Caco-2 (cell line): ENCODE measurements at regions not wholly inside any gene's neighbourhood (a gene's known extent, or its start where the extent isn't known, plus 50 kb on each side); places are given as distances from the start of the nearest gene placed in this dataset.

Experiments
- BruUV-seq: library from RNA; stranded (reverse); fragments of 400-500 nt; replicated peaks from 2 replicates; lab custom pipeline; 2021; lab: Mats Ljungman, UMichigan
- CTCF ChIA-PET: fragments of 300-600 bp; sonication (Branson Sonifier 250); formaldehyde crosslinking; loops from one replicate; lab custom pipeline; 2022; ENCODE audit warnings: antibody characterized with exemption; lab: Charles Lee
- POLR2A ChIA-PET: fragments of 300-600 bp; sonication (Branson Sonifier 250); formaldehyde crosslinking; loops from one replicate; lab custom pipeline; 2022; ENCODE audit warnings: antibody characterized with exemption; lab: Charles Lee
- DNase-seq, 2 experiments: peaks; one replicate each; pipeline versions ENCODE4 v3.0.0 to v3.0.0-alpha.2; 2020 to 2022
- H3K27me3 ChIP-seq: replicated peaks from 2 replicates; pipeline ENCODE4 v1.6.0; 2011; ENCODE audit warnings: low read length; ENCODE audit not compliant: control insufficient read depth, insufficient read depth
- H3K36me3 ChIP-seq: 2 replicates; pipeline ENCODE4 v1.5.1; 2011; ENCODE audit warnings: low read length; ENCODE audit not compliant: control insufficient read depth, insufficient read depth
- H3K4me1 ChIP-seq: fragments of 250-450 bp; sonication (Bioruptor Pico); 2 replicates; pipeline ENCODE4 v1.5.1; 2020; ENCODE audit warnings: mild to moderate bottlenecking
- H3K4me3 ChIP-seq: 2 replicates; pipeline ENCODE4 v1.5.1; 2011; ENCODE audit warnings: low read depth, mild to moderate bottlenecking, control low read depth, low read length
- H3K9me3 ChIP-seq: fragments of 250-450 bp; sonication (Bioruptor Pico); 2 replicates; pipeline ENCODE4 v1.5.1; 2020; ENCODE audit warnings: mild to moderate bottlenecking, moderate library complexity
- H3K27ac Mint-ChIP-seq: one replicate; pipeline ENCODE4 v1.8.0; 2022; ENCODE audit warnings: mixed read lengths; ENCODE audit not compliant: unreplicated experiment
- H3K27me3 Mint-ChIP-seq: one replicate; pipeline ENCODE4 v1.8.0; 2022; ENCODE audit warnings: mixed read lengths; ENCODE audit not compliant: insufficient read depth, unreplicated experiment
- H3K36me3 Mint-ChIP-seq: one replicate; pipeline ENCODE4 v1.8.0; 2022; ENCODE audit warnings: mild to moderate bottlenecking, mixed read lengths; ENCODE audit not compliant: insufficient read depth, unreplicated experiment
- H3K4me1 Mint-ChIP-seq: one replicate; pipeline ENCODE4 v1.8.0; 2022; ENCODE audit warnings: low read depth, mixed read lengths; ENCODE audit not compliant: unreplicated experiment
- H3K4me3 Mint-ChIP-seq: one replicate; pipeline ENCODE4 v1.8.0; 2022; ENCODE audit warnings: mild to moderate bottlenecking, moderate library complexity, mixed read lengths; ENCODE audit not compliant: unreplicated experiment
- H3K9me3 Mint-ChIP-seq: one replicate; pipeline ENCODE4 v1.8.0; 2022; ENCODE audit warnings: mixed read lengths; ENCODE audit not compliant: unreplicated experiment
- CTCF ChIP-seq, 2 experiments: fragments of 200-600 bp in 1 of 2; IDR thresholded peaks; 1 replicate in 1 of 2; 2 replicates in 1 of 2; pipeline versions ENCODE4 v1.5.1 to v1.8.0; 2011 to 2022; ENCODE audit warnings: antibody characterized with exemption in 1 of 2, control low read depth in 1 of 2, inconsistent platforms in 1 of 2, low read depth in 1 of 2, low read length in 1 of 2, mild to moderate bottlenecking in 1 of 2, moderate library complexity in 1 of 2; ENCODE audit not compliant: insufficient read depth in 1 of 2, severe bottlenecking in 1 of 2, unreplicated experiment in 1 of 2
- intact Hi-C: fragments of 100-400 bp; cut with micrococcal nuclease; formaldehyde crosslinking; loops from one replicate; pipeline ENCODE4 v1.10.0; 2022; ENCODE audit not compliant: unreplicated experiment

GRCh38 chr5:174186096-174186695, 140.7 kb downstream of the NSG2 start:
- H3K4me3 Mint-ChIP-seq: no peak overlapping the region
- H3K27me3 ChIP-seq: no peaks in the 10 kb centered on the region
- no peaks in the 10 kb centered on the region for H3K9me3 Mint-ChIP-seq
- peaks cover 3% of the 10 kb centered on the region; the same call in 1 of the 2 replicates for H3K4me1 ChIP-seq
- no peak overlapping the region for H3K27ac Mint-ChIP-seq
- POLR2A ChIA-PET: no interaction called here
- H3K9me3 ChIP-seq: no peaks in the 10 kb centered on the region
- H3K27me3 Mint-ChIP-seq: peaks cover 28% of the 10 kb centered on the region
- no peak for TF ChIP-seq CTCF (IDR thresholded peaks at IDR 0.05; ENCODE audit: insufficient read depth in 1 of 2, low read depth in 1 of 2, low read length in 1 of 2, severe bottlenecking in 1 of 2, unreplicated experiment in 1 of 2)
- H3K36me3 ChIP-seq: no peaks in the 10 kb centered on the region
- no peak for DNase-seq
- H3K36me3 Mint-ChIP-seq: no peaks in the 10 kb centered on the region
- no peaks in the 10 kb centered on the region for H3K4me1 Mint-ChIP-seq
- intact Hi-C loops: no loop called here
- CTCF ChIA-PET: no interaction called here
- BruUV-seq: no TSS peak
- no peak overlapping the region for H3K4me3 ChIP-seq

- POLR2A ChIA-PET: no interaction called here
- Histone ChIP-seq H3K4me3 (no peak overlapping the region), H3K4me1 (peaks cover 3% of the 10 kb centered on the region; the same call in 1 of the 2 replicates), H3K27me3 (no peaks in the 10 kb centered on the region), H3K9me3 (no peaks in the 10 kb centered on the region), H3K36me3 (no peaks in the 10 kb centered on the region)
- Mint-ChIP-seq H3K27me3 (peaks cover 30% of the 10 kb centered on the region), H3K9me3 (no peaks in the 10 kb centered on the region), H3K4me3 (no peak overlapping the region), H3K4me1 (no peaks in the 10 kb centered on the region), H3K27ac (no peak overlapping the region), H3K36me3 (no peaks in the 10 kb centered on the region)
- CTCF ChIA-PET: no interaction called here
- no peak for TF ChIP-seq CTCF (IDR thresholded peaks at IDR 0.05; ENCODE audit: insufficient read depth in 1 of 2, low read depth in 1 of 2, low read length in 1 of 2, severe bottlenecking in 1 of 2, unreplicated experiment in 1 of 2)
- no TSS peak for BruUV-seq
- no peak for DNase-seq
- intact Hi-C loops: no loop called here
These were observed 141.5 kb downstream of the NSG2 start for GRCh38 chr5:174187001-174187400.

- Histone ChIP-seq H3K36me3 (no peaks in the 10 kb centered on the region), H3K9me3 (no peaks in the 10 kb centered on the region), H3K27me3 (no peaks in the 10 kb centered on the region), H3K4me3 (no peak overlapping the region), H3K4me1 (peaks cover 3% of the 10 kb centered on the region; the same call in 1 of the 2 replicates)
- intact Hi-C loops: no loop called here
- Mint-ChIP-seq H3K4me1 (no peaks in the 10 kb centered on the region), H3K36me3 (no peaks in the 10 kb centered on the region), H3K27ac (no peak overlapping the region), H3K9me3 (no peaks in the 10 kb centered on the region), H3K27me3 (peaks cover 32% of the 10 kb centered on the region), H3K4me3 (no peak overlapping the region)
- POLR2A ChIA-PET: no interaction called here
- TF ChIP-seq CTCF (IDR thresholded peaks at IDR 0.05; ENCODE audit: insufficient read depth in 1 of 2, low read depth in 1 of 2, low read length in 1 of 2, severe bottlenecking in 1 of 2, unreplicated experiment in 1 of 2): no peak
- CTCF ChIA-PET: no interaction called here
- no TSS peak for BruUV-seq
- no peak for DNase-seq
These were observed 142.0 kb downstream of the NSG2 start for GRCh38 chr5:174187481-174187880.
